MCF 10A (cell line): ENCODE measurements at regions not wholly inside any gene's neighbourhood (a gene's known extent, or its start where the extent isn't known, plus 50 kb on each side); places are given as distances from the start of the nearest gene placed in this dataset.
A peak's percentile ranks its signal among the peaks of the same experiment; 100 is the strongest.
"Not testable (repeated sequence)": the region's sequence is repeated elsewhere in the genome, so short reads cannot be mapped to it uniquely, and the experiment has no call there.

Experiments used
- BruUV-seq: library from RNA; stranded (reverse); fragments of 400-500 nt; replicated peaks from 2 replicates; lab custom pipeline; 2021; lab: Mats Ljungman, UMichigan
- CTCF ChIA-PET: fragments of 300-600 bp; sonication (Branson Sonifier 250); formaldehyde crosslinking; extraction: SDS; loops from one replicate; lab custom pipeline; 2021; ENCODE audit warnings: antibody characterized with exemption, inconsistent platforms; lab: Yijun Ruan, JAX
- POLR2A ChIA-PET: fragments of 300-600, 350-650 bp; sonication (Branson Sonifier 250); formaldehyde crosslinking; extraction: SDS; loops from one replicate; lab custom pipeline; 2020; ENCODE audit warnings: antibody characterized with exemption, inconsistent platforms; lab: Yijun Ruan, JAX
- DNase-seq: peaks from one replicate; pipeline ENCODE4 v3.0.0-alpha.2; 2018; ENCODE audit not compliant: unreplicated experiment
- H3K27ac Mint-ChIP-seq: one replicate; pipeline ENCODE4 v1.8.0; 2022; ENCODE audit warnings: mild to moderate bottlenecking, low read depth, mixed read lengths; ENCODE audit not compliant: unreplicated experiment
- H3K27me3 Mint-ChIP-seq: one replicate; pipeline ENCODE4 v1.8.0; 2022; ENCODE audit warnings: mixed read lengths; ENCODE audit not compliant: insufficient read depth, unreplicated experiment
- H3K36me3 Mint-ChIP-seq: one replicate; pipeline ENCODE4 v1.8.0; 2022; ENCODE audit warnings: mild to moderate bottlenecking, moderate library complexity, mixed read lengths; ENCODE audit not compliant: insufficient read depth, unreplicated experiment
- H3K4me1 Mint-ChIP-seq: one replicate; pipeline ENCODE4 v1.8.0; 2022; ENCODE audit warnings: mixed read lengths; ENCODE audit not compliant: insufficient read depth, unreplicated experiment
- H3K4me3 Mint-ChIP-seq: one replicate; pipeline ENCODE4 v1.8.0; 2022; ENCODE audit warnings: mild to moderate bottlenecking, moderate library complexity, mixed read lengths; ENCODE audit not compliant: unreplicated experiment
- H3K9me3 Mint-ChIP-seq: one replicate; pipeline ENCODE4 v1.8.0; 2022; ENCODE audit warnings: mixed read lengths; ENCODE audit not compliant: unreplicated experiment
- intact Hi-C: fragments of 100-400 bp; cut with micrococcal nuclease; formaldehyde crosslinking; loops from 2 replicates; pipeline ENCODE4 v1.14.1; 2022
- TF ChIP-seq, protein P1 (sequence below): fragments of 200-600 bp; IDR thresholded peaks from one replicate; pipeline ENCODE4 v1.8.0; 2022; ENCODE audit warnings: antibody characterized with exemption, mild to moderate bottlenecking; ENCODE audit not compliant: unreplicated experiment

DNA sequence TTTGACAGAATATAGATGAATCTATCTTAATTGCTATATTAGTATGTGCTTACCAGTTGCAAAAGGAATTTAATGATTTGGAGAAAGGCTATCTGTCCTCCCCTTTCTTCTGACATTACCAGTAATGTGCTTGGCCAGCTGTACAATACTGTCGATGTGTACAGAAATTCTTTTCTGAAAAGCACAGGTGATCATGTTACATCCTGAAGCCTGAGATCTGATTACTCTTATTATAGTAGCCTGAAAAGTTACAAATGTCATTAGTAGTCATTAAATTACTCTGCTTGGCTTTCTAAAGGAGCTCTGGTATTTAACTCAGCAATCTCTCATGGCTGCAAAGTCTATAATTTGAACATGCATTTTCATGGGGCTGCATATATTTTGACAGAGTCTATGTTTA is 209.8 kb downstream of the PTPRC start:
- Mint-ChIP-seq H3K27me3 (no peaks in the 10 kb centered on the region), H3K36me3 (peaks cover 39% of the 10 kb centered on the region), H3K4me1 (peaks cover 5% of the 10 kb centered on the region), H3K27ac (peak overlapping the region; percentile 39), H3K4me3 (no peak overlapping the region), H3K9me3 (no peaks in the 10 kb centered on the region)
- TF ChIP-seq, protein P1, sequence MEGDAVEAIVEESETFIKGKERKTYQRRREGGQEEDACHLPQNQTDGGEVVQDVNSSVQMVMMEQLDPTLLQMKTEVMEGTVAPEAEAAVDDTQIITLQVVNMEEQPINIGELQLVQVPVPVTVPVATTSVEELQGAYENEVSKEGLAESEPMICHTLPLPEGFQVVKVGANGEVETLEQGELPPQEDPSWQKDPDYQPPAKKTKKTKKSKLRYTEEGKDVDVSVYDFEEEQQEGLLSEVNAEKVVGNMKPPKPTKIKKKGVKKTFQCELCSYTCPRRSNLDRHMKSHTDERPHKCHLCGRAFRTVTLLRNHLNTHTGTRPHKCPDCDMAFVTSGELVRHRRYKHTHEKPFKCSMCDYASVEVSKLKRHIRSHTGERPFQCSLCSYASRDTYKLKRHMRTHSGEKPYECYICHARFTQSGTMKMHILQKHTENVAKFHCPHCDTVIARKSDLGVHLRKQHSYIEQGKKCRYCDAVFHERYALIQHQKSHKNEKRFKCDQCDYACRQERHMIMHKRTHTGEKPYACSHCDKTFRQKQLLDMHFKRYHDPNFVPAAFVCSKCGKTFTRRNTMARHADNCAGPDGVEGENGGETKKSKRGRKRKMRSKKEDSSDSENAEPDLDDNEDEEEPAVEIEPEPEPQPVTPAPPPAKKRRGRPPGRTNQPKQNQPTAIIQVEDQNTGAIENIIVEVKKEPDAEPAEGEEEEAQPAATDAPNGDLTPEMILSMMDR, result no peak
- no TSS peak for BruUV-seq
- ChIA-PET POLR2A (interaction anchor here (1.1 to 2.0 kb wide), 3 partner anchors 9 to 88 kb away, joined by 3 to 9 read pairs (median 5); no protein-coding TSS in a partner anchor), CTCF (interaction anchor here (0.6 to 0.7 kb wide), 2 partner anchors 32 to 265 kb away, joined by 3 read pairs; no protein-coding TSS in a partner anchor)
- intact Hi-C loops, result loop anchor here (5.0 kb wide), 1 partner anchor 89 kb away; no protein-coding TSS in a partner anchor
- no peak for DNase-seq

DNA sequence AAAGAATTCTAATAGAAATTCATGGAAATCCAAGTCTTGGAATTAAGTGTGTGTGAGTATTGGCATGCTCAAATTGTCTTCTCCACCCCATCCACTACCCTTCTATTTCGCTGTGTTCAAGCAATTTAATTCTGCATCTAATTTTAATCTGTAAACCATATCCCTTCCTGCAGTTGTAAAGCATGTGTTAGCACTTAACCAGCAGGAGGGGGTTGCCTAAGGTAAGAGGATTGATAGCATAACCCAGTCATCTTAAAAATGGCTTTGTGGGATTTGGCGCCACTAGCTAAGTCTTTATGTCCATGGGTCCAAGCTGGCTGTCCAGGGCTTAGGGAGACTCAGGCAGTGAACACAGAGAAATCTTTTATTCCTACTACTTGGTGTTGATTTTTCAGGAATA is 210.3 kb downstream of the PTPRC start:
- H3K27ac Mint-ChIP-seq, result peak overlapping the region; percentile 39
- DNase-seq, result no peak
- no TSS peak for BruUV-seq
- H3K36me3 Mint-ChIP-seq, result peaks cover 43% of the 10 kb centered on the region
- no peak overlapping the region for H3K4me3 Mint-ChIP-seq
- H3K4me1 Mint-ChIP-seq, result peaks cover 5% of the 10 kb centered on the region
- H3K9me3 Mint-ChIP-seq, result no peaks in the 10 kb centered on the region
- no peaks in the 10 kb centered on the region for H3K27me3 Mint-ChIP-seq
- POLR2A ChIA-PET, result interaction anchor here (1.1 to 2.0 kb wide), 3 partner anchors 9 to 88 kb away, joined by 3 to 9 read pairs (median 5); no protein-coding TSS in a partner anchor
- intact Hi-C loops, result loop anchor here (5.0 kb wide), 1 partner anchor 88 kb away; no protein-coding TSS in a partner anchor
- TF ChIP-seq, protein P1, result no peak
- CTCF ChIA-PET, result interaction anchor here (0.7 kb wide), 1 partner anchor 33 kb away, joined by 3 read pairs; no protein-coding TSS in a partner anchor

DNA sequence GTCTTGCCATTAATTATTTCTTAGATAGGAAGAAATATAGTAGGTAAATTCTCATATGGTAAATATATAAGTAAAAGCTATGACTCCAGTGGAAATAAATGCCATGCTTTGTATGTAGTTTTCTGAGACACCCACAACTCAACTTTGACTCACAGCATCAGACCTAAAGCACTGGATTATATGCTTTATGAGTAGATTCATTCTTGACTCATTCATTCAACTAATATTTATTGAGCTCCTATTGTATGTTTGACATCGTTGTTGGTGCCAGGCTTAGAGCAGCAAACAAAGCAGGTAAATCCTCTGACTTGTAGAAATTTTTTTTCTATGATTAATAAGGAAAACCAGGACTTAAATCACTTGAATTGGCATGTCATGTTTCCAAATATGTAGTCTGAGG is 211.4 kb downstream of the PTPRC start:
- no TSS peak for BruUV-seq
- peaks cover 47% of the 10 kb centered on the region for H3K36me3 Mint-ChIP-seq
- TF ChIP-seq, protein P1, result no peak
- POLR2A ChIA-PET, result interaction anchor here (0.6 kb wide), 2 partner anchors 14 to 86 kb away, joined by 3 read pairs; no protein-coding TSS in a partner anchor
- H3K4me1 Mint-ChIP-seq, result peaks cover 5% of the 10 kb centered on the region
- H3K27me3 Mint-ChIP-seq, result no peaks in the 10 kb centered on the region
- peak overlapping the region; percentile 31 for H3K27ac Mint-ChIP-seq
- no peaks in the 10 kb centered on the region for H3K9me3 Mint-ChIP-seq
- intact Hi-C loops, result no loop called here
- no peak for DNase-seq
- H3K4me3 Mint-ChIP-seq, result no peak overlapping the region
- CTCF ChIA-PET, result no interaction called here

DNA sequence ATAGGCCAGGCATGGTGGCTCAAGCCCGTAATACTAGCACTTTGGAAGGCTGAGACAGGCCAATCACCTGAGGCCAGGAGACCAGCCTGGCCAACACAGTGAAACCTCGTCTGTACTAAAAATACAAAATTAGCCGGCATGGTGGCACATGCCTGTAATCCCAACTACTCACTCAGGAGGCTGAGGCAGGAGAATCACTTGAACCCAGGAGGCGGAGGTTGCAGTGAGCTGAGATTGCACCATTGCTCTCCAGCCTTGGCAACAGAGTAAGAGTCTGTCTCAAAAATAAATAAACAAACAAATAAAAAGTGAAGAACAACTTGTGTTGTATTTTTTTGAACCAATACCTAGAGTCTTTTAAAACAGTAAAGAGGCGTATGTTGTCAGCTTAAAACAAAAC is 212.1 kb downstream of the PTPRC start:
- POLR2A ChIA-PET, CTCF ChIA-PET, H3K9me3 Mint-ChIP-seq, H3K4me1 Mint-ChIP-seq, H3K4me3 Mint-ChIP-seq, intact Hi-C loops, H3K27me3 Mint-ChIP-seq, BruUV-seq, DNase-seq: not testable (repeated sequence)
- Mint-ChIP-seq H3K27ac (peak overlapping the region; percentile 9), H3K36me3 (peaks cover 39% of the 10 kb centered on the region)
